Panc1 (cell line): ENCODE measurements at regions not wholly inside any gene's neighbourhood (a gene's known extent, or its start where the extent isn't known, plus 50 kb on each side); places are given as distances from the start of the nearest gene placed in this dataset.

Experiments
- ATAC-seq: fragments of 200-7000 bp; cut with Tn5 transposase; 2 replicates; pipeline ENCODE4 v1.9.1; 2020; ENCODE audit warnings: mild to moderate bottlenecking, moderate library complexity
- BruUV-seq: library from RNA; stranded (reverse); fragments of 400-500 nt; replicated peaks from 2 replicates; lab custom pipeline; 2021; lab: Mats Ljungman, UMichigan
- CTCF ChIA-PET: fragments of 300-600 bp; sonication (Branson Sonifier 250); formaldehyde crosslinking; loops from one replicate; lab custom pipeline; 2022; ENCODE audit warnings: antibody characterized with exemption; lab: Charles Lee
- POLR2A ChIA-PET: fragments of 300-600 bp; sonication (Branson Sonifier 250); formaldehyde crosslinking; loops from one replicate; lab custom pipeline; 2022; ENCODE audit warnings: antibody characterized with exemption; lab: Charles Lee
- DNase-seq: peaks from one replicate; pipeline ENCODE4 v3.0.0-alpha.2; 2010; ENCODE audit warnings: low read depth, low spot score
- H3K27ac ChIP-seq: 2 replicates; pipeline ENCODE4 v1.5.1; 2011; ENCODE audit warnings: mild to moderate bottlenecking, low read length, inconsistent platforms
- H3K27me3 ChIP-seq: fragments of 200-500 bp; sonication (Bioruptor generic); 2 replicates; pipeline ENCODE4 v1.6.0; 2014; ENCODE audit warnings: low read length, inconsistent platforms; ENCODE audit not compliant: control insufficient read depth, insufficient read depth
- H3K36me3 ChIP-seq: fragments of 200-500 bp; sonication (Bioruptor generic); 2 replicates; pipeline ENCODE4 v1.5.1; 2014; ENCODE audit warnings: inconsistent platforms, mild to moderate bottlenecking, low read length, moderate library complexity; ENCODE audit not compliant: control insufficient read depth, insufficient read depth
- H3K4me1 ChIP-seq: 2 replicates; pipeline ENCODE4 v1.5.1; 2011; ENCODE audit warnings: inconsistent platforms, mild to moderate bottlenecking, low read length, moderate library complexity; ENCODE audit not compliant: control insufficient read depth, insufficient read depth
- H3K4me3 ChIP-seq, 2 experiments: 2 replicates each; pipeline ENCODE4 v1.5.1; 2011 to 2012; ENCODE audit warnings: low read depth in 2 of 2, low read length in 2 of 2, mild to moderate bottlenecking in 2 of 2, inconsistent platforms in 1 of 2, moderate library complexity in 1 of 2
- H3K9me3 ChIP-seq: fragments of 200-500 bp; sonication (Bioruptor generic); 2 replicates; pipeline ENCODE4 v1.5.1; 2014; ENCODE audit warnings: low read depth, mild to moderate bottlenecking, inconsistent platforms, low read length, moderate library complexity; ENCODE audit not compliant: control insufficient read depth, insufficient read depth
- POLR2AphosphoS5 ChIP-seq: IDR thresholded peaks from 2 replicates; pipeline ENCODE4 v1.6.1; 2012; ENCODE audit warnings: mild to moderate bottlenecking, low read depth, low read length, moderate library complexity
- SIN3A ChIP-seq: IDR thresholded peaks from 2 replicates; pipeline ENCODE4 v1.6.1; 2012; ENCODE audit warnings: low read depth, mild to moderate bottlenecking, low read length, moderate library complexity, borderline replicate concordance; ENCODE audit not compliant: insufficient read depth
- TCF7L2 ChIP-seq: IDR thresholded peaks from 2 replicates; pipeline ENCODE4 v1.6.1; 2011; ENCODE audit warnings: mild to moderate bottlenecking, low read depth, low read length, inconsistent platforms
- in situ Hi-C: cut with HindIII; loops from 2 replicates; pipeline ENCODE4 v1.10.0; 2016; ENCODE audit warnings: low sequenced_read_pairs, low pct_unique_long_range_greater_than_20kb
- intact Hi-C: fragments of 100-400 bp; cut with micrococcal nuclease; formaldehyde crosslinking; loops from one replicate; pipeline ENCODE4 v1.10.0; 2022; ENCODE audit not compliant: unreplicated experiment
- TF ChIP-seq, protein P1 (sequence below), 2 experiments: IDR thresholded peaks; 2 replicates each; pipeline ENCODE4 v1.6.1; 2011 to 2012; ENCODE audit warnings: low read depth in 2 of 2, control low read depth in 1 of 2, low read length in 1 of 2, mild to moderate bottlenecking in 1 of 2, moderate library complexity in 1 of 2; ENCODE audit not compliant: insufficient read depth in 1 of 2
- TF ChIP-seq, protein P2 (sequence below): fragments of 450-650 bp; IDR thresholded peaks from 2 replicates; pipeline ENCODE4 v1.5.1; 2017; ENCODE audit warnings: mild to moderate bottlenecking

DNA sequence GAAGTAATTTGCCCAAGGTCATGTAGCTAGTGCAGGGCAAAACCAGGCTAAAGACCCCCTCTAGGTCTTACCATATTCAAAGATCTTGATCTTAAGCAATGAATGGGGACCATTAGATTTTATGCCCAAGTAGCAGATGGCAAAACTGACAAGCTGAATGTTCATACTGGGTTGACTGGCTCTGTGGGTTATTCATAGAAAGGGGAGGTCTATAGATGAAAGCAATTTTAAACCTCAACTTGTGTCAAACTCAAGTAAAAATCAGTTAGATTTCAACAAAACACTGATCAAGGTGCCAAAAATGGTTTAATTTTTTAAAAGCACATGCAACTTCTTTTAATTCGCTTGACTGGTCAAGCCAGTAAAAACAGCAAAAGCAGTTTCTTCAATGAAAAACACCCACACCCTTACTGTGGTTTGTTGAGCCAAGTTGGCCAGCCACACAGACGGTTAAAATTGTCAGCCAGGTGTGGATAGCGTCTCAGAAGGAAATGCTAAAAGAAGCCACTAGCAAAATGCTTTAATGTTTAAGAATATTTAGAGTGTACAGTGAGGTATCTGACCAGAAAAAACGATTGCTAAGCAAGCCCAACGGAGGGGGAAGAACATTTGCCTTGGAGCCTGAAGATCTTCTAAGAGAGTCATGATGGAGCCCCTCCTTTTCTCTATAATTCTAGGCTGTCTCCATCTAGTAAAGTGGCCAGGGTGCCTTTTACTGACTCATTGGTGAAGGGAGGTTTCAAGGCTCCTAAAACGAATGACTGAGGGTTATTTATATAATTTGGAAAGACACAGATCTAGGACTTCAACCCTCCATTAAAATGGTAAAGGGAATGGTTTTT is 539.6 kb upstream of the CLINT1 start:
- ChIA-PET CTCF (no interaction called here), POLR2A (no interaction called here)
- ATAC-seq (no peak), DNase-seq (no peak)
- TF ChIP-seq, protein P1, sequence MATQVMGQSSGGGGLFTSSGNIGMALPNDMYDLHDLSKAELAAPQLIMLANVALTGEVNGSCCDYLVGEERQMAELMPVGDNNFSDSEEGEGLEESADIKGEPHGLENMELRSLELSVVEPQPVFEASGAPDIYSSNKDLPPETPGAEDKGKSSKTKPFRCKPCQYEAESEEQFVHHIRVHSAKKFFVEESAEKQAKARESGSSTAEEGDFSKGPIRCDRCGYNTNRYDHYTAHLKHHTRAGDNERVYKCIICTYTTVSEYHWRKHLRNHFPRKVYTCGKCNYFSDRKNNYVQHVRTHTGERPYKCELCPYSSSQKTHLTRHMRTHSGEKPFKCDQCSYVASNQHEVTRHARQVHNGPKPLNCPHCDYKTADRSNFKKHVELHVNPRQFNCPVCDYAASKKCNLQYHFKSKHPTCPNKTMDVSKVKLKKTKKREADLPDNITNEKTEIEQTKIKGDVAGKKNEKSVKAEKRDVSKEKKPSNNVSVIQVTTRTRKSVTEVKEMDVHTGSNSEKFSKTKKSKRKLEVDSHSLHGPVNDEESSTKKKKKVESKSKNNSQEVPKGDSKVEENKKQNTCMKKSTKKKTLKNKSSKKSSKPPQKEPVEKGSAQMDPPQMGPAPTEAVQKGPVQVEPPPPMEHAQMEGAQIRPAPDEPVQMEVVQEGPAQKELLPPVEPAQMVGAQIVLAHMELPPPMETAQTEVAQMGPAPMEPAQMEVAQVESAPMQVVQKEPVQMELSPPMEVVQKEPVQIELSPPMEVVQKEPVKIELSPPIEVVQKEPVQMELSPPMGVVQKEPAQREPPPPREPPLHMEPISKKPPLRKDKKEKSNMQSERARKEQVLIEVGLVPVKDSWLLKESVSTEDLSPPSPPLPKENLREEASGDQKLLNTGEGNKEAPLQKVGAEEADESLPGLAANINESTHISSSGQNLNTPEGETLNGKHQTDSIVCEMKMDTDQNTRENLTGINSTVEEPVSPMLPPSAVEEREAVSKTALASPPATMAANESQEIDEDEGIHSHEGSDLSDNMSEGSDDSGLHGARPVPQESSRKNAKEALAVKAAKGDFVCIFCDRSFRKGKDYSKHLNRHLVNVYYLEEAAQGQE (IDR thresholded peaks at IDR 0.05; ENCODE audit: insufficient read depth in 1 of 2, low read depth in 2 of 2, low read length in 1 of 2): no peak
- TF ChIP-seq POLR2AphosphoS5 (no peak), TCF7L2 (no peak), SIN3A (no peak)
- TF ChIP-seq, protein P2, sequence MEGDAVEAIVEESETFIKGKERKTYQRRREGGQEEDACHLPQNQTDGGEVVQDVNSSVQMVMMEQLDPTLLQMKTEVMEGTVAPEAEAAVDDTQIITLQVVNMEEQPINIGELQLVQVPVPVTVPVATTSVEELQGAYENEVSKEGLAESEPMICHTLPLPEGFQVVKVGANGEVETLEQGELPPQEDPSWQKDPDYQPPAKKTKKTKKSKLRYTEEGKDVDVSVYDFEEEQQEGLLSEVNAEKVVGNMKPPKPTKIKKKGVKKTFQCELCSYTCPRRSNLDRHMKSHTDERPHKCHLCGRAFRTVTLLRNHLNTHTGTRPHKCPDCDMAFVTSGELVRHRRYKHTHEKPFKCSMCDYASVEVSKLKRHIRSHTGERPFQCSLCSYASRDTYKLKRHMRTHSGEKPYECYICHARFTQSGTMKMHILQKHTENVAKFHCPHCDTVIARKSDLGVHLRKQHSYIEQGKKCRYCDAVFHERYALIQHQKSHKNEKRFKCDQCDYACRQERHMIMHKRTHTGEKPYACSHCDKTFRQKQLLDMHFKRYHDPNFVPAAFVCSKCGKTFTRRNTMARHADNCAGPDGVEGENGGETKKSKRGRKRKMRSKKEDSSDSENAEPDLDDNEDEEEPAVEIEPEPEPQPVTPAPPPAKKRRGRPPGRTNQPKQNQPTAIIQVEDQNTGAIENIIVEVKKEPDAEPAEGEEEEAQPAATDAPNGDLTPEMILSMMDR: no peak
- intact Hi-C loops (no loop called here), in situ Hi-C loops (no loop called here)
- no TSS peak for BruUV-seq
- H3K4me3 ChIP-seq: no peak overlapping the region
- H3K4me1 ChIP-seq: no peaks in the 10 kb centered on the region
- H3K9me3 ChIP-seq: no peaks in the 10 kb centered on the region
- H3K27me3 ChIP-seq: no peaks in the 10 kb centered on the region
- H3K27ac ChIP-seq: no peak overlapping the region
- H3K36me3 ChIP-seq: no peaks in the 10 kb centered on the region

DNA sequence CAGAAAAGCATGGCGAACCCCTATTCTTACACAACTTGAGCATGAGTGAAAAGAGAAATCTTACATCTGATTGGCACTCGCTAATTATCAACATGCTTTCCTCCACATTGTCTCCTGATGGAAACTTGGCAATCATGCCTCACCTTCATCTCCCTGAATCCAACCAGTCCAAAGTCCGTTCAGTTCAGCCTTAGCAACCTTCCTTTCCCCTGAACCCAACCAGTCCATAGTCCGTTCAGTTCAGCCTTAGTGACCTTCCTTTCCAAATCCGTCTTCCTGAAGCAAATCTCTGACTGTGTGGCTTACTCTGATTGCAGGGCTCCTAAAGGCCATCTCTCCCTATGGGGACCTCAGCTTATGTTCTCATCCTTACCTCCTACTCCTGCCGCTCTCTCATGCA is 538.3 kb upstream of the CLINT1 start:
- Histone ChIP-seq H3K36me3 (no peaks in the 10 kb centered on the region), H3K27me3 (no peaks in the 10 kb centered on the region), H3K4me3 (no peak overlapping the region), H3K27ac (no peak overlapping the region), H3K4me1 (no peaks in the 10 kb centered on the region), H3K9me3 (no peaks in the 10 kb centered on the region)
- ATAC-seq: no peak
- ChIA-PET CTCF (no interaction called here), POLR2A (no interaction called here)
- in situ Hi-C loops: no loop called here
- TF ChIP-seq, protein P1 (IDR thresholded peaks at IDR 0.05; ENCODE audit: insufficient read depth in 1 of 2, low read depth in 2 of 2, low read length in 1 of 2): no peak
- TF ChIP-seq SIN3A (no peak), TCF7L2 (no peak), POLR2AphosphoS5 (no peak)
- TF ChIP-seq, protein P2: no peak
- intact Hi-C loops: no loop called here
- no peak for DNase-seq
- BruUV-seq: no TSS peak
